GM18511 (cell line): ENCODE measurements at regions not wholly inside any gene's neighbourhood (a gene's known extent, or its start where the extent isn't known, plus 50 kb on each side); places are given as distances from the start of the nearest gene placed in this dataset.
"Not testable (repeated sequence)": the region's sequence is repeated elsewhere in the genome, so short reads cannot be mapped to it uniquely, and the experiment has no call there.

Experiments
- ATAC-seq: cut with Tn5 transposase; IDR thresholded peaks from one replicate; pipeline ENCODE4 v1.9.1; 2021; ENCODE audit warnings: mild to moderate bottlenecking, moderate library complexity; ENCODE audit not compliant: unreplicated experiment

DNA sequence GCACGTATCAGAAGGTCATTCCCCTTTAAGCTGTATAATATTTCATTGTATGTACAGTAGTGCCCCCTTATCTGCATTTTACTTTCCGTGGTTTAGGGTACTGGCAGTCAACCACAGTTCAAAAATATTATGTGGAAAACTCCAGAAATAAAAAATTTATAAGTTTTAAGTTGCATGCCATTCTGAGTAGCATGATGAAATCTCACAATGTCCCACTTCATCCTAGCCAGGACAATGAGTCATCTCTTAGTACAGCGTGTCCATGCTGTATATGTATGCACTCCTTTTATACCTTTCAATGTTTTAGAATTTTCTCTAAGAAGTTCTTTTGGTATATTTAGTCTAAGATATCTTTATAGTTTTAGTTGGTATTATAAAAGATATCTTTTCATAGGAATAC, 115.0 kb upstream of the HAND1 start:
- no peak for ATAC-seq

DNA sequence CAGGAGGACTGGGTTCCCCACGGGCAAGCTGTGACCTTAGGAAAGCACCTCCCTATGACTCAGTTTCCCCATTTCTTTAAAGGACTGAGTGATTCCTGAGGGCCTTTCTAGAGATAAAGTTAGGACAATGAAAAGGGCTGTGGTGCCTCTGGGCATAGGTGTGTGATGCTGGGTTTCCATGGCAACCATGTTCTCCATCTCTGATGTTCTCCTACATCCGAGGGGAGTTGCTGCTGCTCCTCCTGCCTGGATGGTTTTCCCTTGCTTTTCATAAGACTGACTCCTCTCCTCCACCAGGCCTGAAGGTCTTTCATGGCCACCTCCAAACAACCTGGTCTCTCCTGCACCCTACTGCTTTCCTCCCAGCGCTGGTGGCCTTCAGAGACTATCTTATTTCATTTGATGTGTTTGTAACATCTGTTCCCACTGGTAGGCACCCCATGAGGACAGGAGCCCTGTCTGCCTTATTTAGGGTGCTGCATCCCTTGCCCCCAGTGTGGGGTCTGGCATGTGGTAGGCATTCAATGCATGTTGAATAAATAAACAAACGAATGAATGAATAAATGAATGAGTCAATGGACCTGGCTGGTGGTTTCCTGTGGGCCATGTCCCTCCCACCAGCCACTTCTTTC, 112.2 kb upstream of the HAND1 start:
- ATAC-seq = no peak

GRCh38 chr5:154589511-154589910, 111.5 kb upstream of the HAND1 start:
- ATAC-seq = no peak

- ATAC-seq = not testable (repeated sequence)
These were observed 110.9 kb upstream of the HAND1 start for GRCh38 chr5:154588833-154589425.

GRCh38 chr5:154588091-154588774, 110.2 kb upstream of the HAND1 start:
- ATAC-seq = no peak

GRCh38 chr5:154587123-154588026, 109.3 kb upstream of the HAND1 start:
- ATAC-seq = no peak

DNA sequence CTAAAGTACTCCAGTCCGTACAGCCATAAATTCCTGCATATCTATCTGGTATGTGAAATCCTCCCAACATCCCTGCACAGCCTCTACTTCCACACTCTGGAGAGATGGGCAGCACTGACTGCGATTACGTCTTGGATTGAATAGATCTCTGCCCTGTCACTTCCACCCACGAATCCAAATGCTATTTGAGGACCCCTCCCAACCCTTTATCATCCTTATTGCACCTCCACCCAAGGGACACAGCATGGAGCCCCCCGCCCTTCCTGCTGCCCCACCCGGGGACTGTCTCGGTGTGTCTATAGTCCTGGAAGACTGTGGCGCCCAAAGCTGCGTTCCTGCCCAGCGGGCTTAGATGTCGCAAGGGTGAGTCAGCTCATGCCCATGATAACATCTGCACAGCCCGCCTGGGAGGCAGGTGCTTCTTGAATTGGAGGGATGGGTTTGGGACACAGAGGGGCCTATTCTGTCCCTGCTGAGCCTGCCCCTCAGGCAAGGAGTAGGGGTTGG, 105.7 kb upstream of the HAND1 start:
- no peak for ATAC-seq

- ATAC-seq = no peak
These were observed 102.4 kb upstream of the HAND1 start for GRCh38 chr5:154580422-154580821.

DNA sequence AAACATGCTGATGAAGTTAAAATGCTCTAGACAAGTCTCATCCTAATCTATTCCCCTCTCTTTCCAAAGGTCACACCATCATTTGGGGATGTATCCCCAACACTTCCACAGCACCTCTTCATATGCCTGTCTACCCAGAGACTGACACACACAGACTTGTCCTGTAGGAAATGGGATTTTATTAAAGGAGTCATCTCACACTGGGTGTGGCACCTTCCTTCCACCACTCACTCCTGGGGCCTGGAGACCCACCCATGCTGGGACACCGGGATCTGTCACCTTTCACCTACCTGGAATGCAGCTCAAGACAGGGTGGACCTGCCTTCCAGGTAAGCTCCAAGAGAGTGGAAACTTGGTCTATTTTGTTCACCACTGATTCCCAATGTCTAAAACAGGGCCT, 99.4 kb upstream of the HAND1 start:
- ATAC-seq = no peak

DNA sequence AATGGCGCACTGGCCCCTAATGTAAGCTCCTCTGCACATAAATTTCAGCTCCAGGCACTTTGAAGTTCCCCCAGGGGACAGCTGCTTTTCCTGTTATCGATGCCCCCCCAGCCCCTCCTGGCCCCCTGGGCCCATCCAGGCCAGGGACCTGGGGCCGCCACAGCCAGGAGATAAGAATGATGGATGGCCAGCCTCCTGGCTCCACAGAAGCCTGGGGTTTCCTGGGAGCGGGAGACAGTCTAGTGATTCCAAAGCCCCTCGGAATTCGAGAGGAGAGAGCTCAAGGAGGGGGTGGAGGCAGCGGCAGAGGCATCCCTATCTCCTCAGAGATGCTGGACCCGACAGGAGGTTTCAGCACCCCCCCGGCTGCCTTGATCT, 98.4 kb upstream of the HAND1 start:
- ATAC-seq = no peak

DNA sequence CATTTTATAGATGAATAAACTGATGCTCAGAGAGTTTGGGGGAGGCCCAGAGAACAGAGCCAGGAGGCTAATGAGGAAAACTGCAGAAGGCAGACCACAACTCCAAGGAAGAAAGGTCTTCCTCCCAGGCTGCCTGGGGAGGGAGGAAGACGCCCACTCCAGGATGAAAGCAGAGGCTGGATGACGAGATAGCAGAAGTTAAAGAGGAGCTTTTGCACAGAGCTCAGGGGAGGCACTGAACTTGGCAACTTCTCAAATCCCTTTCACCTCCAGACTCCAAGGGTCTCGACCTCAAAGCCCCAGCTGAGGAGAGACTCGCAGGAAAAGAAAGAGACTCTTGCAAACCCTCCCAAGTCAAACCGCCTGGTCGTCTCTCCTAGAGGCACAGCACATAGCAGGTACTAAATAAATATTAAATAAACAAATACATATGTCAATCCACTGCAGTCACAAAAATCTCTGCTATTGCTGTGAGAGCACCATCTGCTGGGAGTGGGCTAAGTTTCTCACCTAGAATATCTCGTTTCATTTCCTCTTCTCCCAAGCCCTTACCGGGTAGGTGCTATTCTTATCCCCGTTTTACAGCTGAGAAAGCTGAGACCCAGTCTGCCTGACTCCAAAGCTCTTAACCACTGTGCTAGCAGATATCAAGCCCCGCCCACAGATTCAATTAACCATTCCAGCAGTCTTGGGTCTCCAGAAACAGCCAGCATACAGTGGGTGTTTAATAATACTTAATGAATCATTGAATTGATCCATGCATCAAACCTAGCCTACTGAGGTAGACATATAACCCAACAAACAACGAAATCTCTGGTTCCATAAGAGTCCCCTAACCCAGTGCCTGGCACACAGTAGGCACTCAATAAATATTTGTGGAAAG, 97.8 kb upstream of the HAND1 start:
- peak; percentile 96 for ATAC-seq

DNA sequence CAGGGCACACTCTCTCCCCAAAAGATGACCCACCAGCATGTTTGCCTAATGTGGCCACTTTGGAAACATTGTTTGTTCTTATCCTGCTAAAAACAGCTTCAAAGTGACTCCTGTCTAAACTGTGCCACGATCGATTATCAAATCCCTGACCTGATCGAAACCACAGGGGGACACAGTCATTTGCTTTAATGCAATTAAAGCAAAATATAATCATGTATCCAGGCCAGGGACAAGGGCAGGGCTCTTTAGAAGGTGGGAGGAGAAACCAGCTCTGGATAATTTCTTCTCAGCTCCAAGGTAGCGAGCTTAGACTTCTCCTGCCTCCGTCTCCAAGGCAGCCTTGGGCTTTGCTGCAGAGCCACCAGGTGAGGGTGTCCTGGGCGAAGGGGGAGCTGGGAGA, 95.0 kb upstream of the HAND1 start:
- no peak for ATAC-seq

GRCh38 chr5:154571325-154572035, 93.5 kb upstream of the HAND1 start:
- ATAC-seq = no peak

DNA sequence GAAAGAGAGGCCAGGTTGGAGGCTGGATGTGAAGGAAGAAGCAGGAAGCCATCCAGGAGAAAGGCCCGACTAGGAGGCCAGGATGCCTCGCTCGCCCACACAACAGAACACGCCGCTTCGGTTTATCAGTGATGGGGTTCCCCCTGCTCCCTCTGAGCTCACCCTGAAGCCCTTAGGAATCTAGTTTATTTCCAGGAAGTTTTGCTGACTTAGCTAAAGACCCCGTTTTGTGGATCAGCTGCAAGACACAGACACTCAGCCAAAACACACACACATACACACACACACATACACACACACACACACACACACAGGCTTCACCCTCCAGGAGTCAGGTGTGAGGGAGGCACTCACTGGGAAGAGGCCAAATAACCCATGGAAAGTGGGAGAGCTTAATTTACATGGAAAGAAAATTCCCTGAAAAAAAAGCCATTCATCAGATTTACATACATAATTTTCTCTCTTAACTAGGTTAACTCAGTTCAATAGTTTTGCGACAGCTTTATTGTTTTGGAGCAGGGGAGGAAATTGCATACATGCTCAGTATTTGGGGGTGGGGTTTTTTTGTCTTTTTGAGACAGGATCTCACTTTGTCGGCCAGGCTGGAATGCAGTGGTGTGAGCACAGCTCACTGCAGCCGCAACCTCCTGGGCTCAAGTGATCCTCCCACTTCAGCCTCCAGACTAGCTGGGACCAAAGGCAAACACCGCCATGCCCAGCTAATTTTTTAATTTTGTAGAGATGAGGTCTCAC, 92.7 kb upstream of the HAND1 start:
- no peak for ATAC-seq

GRCh38 chr5:154568589-154568988, 90.6 kb upstream of the HAND1 start:
- ATAC-seq = no peak

- ATAC-seq = no peak
These were observed 89.1 kb upstream of the HAND1 start for GRCh38 chr5:154567155-154567554.

GRCh38 chr5:154566146-154566680, 88.2 kb upstream of the HAND1 start:
- ATAC-seq = no peak

- no peak for ATAC-seq
These were observed 87.1 kb upstream of the HAND1 start for GRCh38 chr5:154565123-154565522.
